ENCODE measurements at regions not wholly inside any gene's neighbourhood (a gene's known extent, or its start where the extent isn't known, plus 50 kb on each side); places are given as distances from the start of the nearest gene placed in this dataset.
"Not testable (repeated sequence)": the region's sequence is repeated elsewhere in the genome, so short reads cannot be mapped to it uniquely, and the experiment has no call there.

- Mint-ChIP-seq H3K4me1 (peaks cover 30% of the 10 kb centered on the region), H3K27ac (peak overlapping the region; percentile 47), H3K4me3 (no peak overlapping the region), H3K36me3 (peaks cover 62% of the 10 kb centered on the region), H3K27me3 (no peaks in the 10 kb centered on the region), H3K9me3 (ENCODE audit: low read depth) (no peaks in the 10 kb centered on the region)
- peak; percentile 48 for ATAC-seq
- CTCF ChIA-PET: interaction anchor here (1.1 to 1.3 kb wide), 3 partner anchors 12 to 100 kb away, joined by 3 read pairs; no protein-coding TSS in a partner anchor
- DNase-seq: no peak
These were observed 92.1 kb downstream of the NIBAN1 start for GRCh38 chr1:184881941-184882913.

GRCh38 chr1:184879876-184880557, 94.3 kb downstream of the NIBAN1 start:
- CTCF ChIA-PET: interaction anchor here (1.3 to 2.6 kb wide), 2 partner anchors 9 to 74 kb away, joined by 3 to 12 read pairs; no protein-coding TSS in a partner anchor
- Mint-ChIP-seq H3K27ac (no peak overlapping the region), H3K4me1 (peaks cover 24% of the 10 kb centered on the region), H3K27me3 (no peaks in the 10 kb centered on the region), H3K4me3 (no peak overlapping the region), H3K9me3 (ENCODE audit: low read depth) (no peaks in the 10 kb centered on the region), H3K36me3 (peaks cover 58% of the 10 kb centered on the region)
- DNase-seq: no peak
- no peak for ATAC-seq

- ATAC-seq (no peak), DNase-seq (no peak)
- Mint-ChIP-seq H3K36me3 (peaks cover 52% of the 10 kb centered on the region), H3K27ac (no peak overlapping the region), H3K4me1 (peaks cover 21% of the 10 kb centered on the region), H3K4me3 (no peak overlapping the region), H3K9me3 (ENCODE audit: low read depth) (no peaks in the 10 kb centered on the region), H3K27me3 (no peaks in the 10 kb centered on the region)
- CTCF ChIA-PET: interaction anchor here (2.6 kb wide), 1 partner anchor 72 kb away, joined by 12 read pairs; no protein-coding TSS in a partner anchor
These were observed 95.7 kb downstream of the NIBAN1 start for GRCh38 chr1:184878602-184879001.

- ATAC-seq (no peak), DNase-seq (no peak)
- CTCF ChIA-PET: interaction anchor here (2.6 kb wide), 1 partner anchor 72 kb away, joined by 12 read pairs; no protein-coding TSS in a partner anchor
- Mint-ChIP-seq H3K4me3 (no peak overlapping the region), H3K27ac (no peak overlapping the region), H3K4me1 (peaks cover 15% of the 10 kb centered on the region), H3K36me3 (peaks cover 52% of the 10 kb centered on the region), H3K9me3 (ENCODE audit: low read depth) (no peaks in the 10 kb centered on the region), H3K27me3 (no peaks in the 10 kb centered on the region)
These were observed 96.3 kb downstream of the NIBAN1 start for GRCh38 chr1:184878002-184878401.

- peaks cover 52% of the 10 kb centered on the region for H3K36me3 Mint-ChIP-seq
- not testable (repeated sequence) for H3K4me3 Mint-ChIP-seq; DNase-seq; H3K27me3 Mint-ChIP-seq; H3K4me1 Mint-ChIP-seq; ATAC-seq; H3K27ac Mint-ChIP-seq; H3K9me3 Mint-ChIP-seq (ENCODE audit: low read depth)
- CTCF ChIA-PET: interaction anchor here (1.1 to 1.4 kb wide), 2 partner anchors 9 to 19 kb away, joined by 3 read pairs; no protein-coding TSS in a partner anchor
These were observed 98.3 kb downstream of the NIBAN1 start for GRCh38 chr1:184876015-184876414.

- H3K4me1 Mint-ChIP-seq: peaks cover 15% of the 10 kb centered on the region
- peaks cover 51% of the 10 kb centered on the region for H3K36me3 Mint-ChIP-seq
- CTCF ChIA-PET: interaction anchor here (1.1 to 1.5 kb wide), 4 partner anchors 10 to 295 kb away, joined by 3 to 4 read pairs (median 3); no protein-coding TSS in a partner anchor
- no peaks in the 10 kb centered on the region for H3K9me3 Mint-ChIP-seq (ENCODE audit: low read depth)
- no peaks in the 10 kb centered on the region for H3K27me3 Mint-ChIP-seq
- H3K27ac Mint-ChIP-seq: no peak overlapping the region
- DNase-seq (no peak), ATAC-seq (no peak)
- no peak overlapping the region for H3K4me3 Mint-ChIP-seq
These were observed 99.1 kb downstream of the NIBAN1 start for GRCh38 chr1:184875218-184875617.

- no peaks in the 10 kb centered on the region for H3K27me3 Mint-ChIP-seq
- peak overlapping the region; percentile 19 for H3K4me3 Mint-ChIP-seq
- no peaks in the 10 kb centered on the region for H3K9me3 Mint-ChIP-seq (ENCODE audit: low read depth)
- CTCF ChIA-PET: interaction anchor here (0.5 to 1.9 kb wide), 7 partner anchors 12 to 302 kb away, joined by 3 to 8 read pairs (median 3); no protein-coding TSS in a partner anchor
- peak; percentile 56 for ATAC-seq
- H3K36me3 Mint-ChIP-seq: peaks cover 59% of the 10 kb centered on the region
- H3K4me1 Mint-ChIP-seq: peaks cover 62% of the 10 kb centered on the region
- peak overlapping the region; percentile 72 for H3K27ac Mint-ChIP-seq
- peak; percentile 86 for DNase-seq
These were observed 104.0 kb downstream of the NIBAN1 start for GRCh38 chr1:184870319-184870718.

GRCh38 chr1:184867866-184868689, 106.2 kb downstream of the NIBAN1 start:
- CTCF ChIA-PET: interaction anchor here (0.8 to 2.9 kb wide), 6 partner anchors 22 to 114 kb away, joined by 3 to 18 read pairs (median 4); partner anchors contain the start of gene NIBAN1
- Mint-ChIP-seq H3K4me3 (peak overlapping the region; percentile 54), H3K36me3 (peaks cover 63% of the 10 kb centered on the region), H3K27me3 (no peaks in the 10 kb centered on the region), H3K9me3 (ENCODE audit: low read depth) (peaks cover 2% of the 10 kb centered on the region), H3K27ac (peak overlapping the region; percentile 93), H3K4me1 (peaks cover 69% of the 10 kb centered on the region)
- DNase-seq (no peak), ATAC-seq (no peak)

- Mint-ChIP-seq H3K9me3 (ENCODE audit: low read depth) (peaks cover 2% of the 10 kb centered on the region), H3K4me3 (peak overlapping the region; percentile 54), H3K4me1 (peaks cover 69% of the 10 kb centered on the region), H3K27me3 (no peaks in the 10 kb centered on the region), H3K27ac (peak overlapping the region; percentile 93), H3K36me3 (peaks cover 59% of the 10 kb centered on the region)
- peak; percentile 84 for ATAC-seq
- DNase-seq: peak; percentile 88
- CTCF ChIA-PET: interaction anchor here (0.5 to 2.9 kb wide), 7 partner anchors 15 to 107 kb away, joined by 3 to 18 read pairs (median 4); partner anchors contain the start of gene NIBAN1
These were observed 107.1 kb downstream of the NIBAN1 start for GRCh38 chr1:184866991-184867788.

- H3K36me3 Mint-ChIP-seq: peaks cover 54% of the 10 kb centered on the region
- peaks cover 65% of the 10 kb centered on the region for H3K4me1 Mint-ChIP-seq
- CTCF ChIA-PET: interaction anchor here (1.0 to 2.9 kb wide), 7 partner anchors 15 to 108 kb away, joined by 3 to 18 read pairs (median 4); partner anchors contain the start of gene NIBAN1
These were observed 107.7 kb downstream of the NIBAN1 start for GRCh38 chr1:184866586-184866985.

GRCh38 chr1:184865831-184866230, 108.5 kb downstream of the NIBAN1 start:
- no peaks in the 10 kb centered on the region for H3K27me3 Mint-ChIP-seq
- peaks cover 2% of the 10 kb centered on the region for H3K9me3 Mint-ChIP-seq (ENCODE audit: low read depth)
- no peak for DNase-seq
- no peak overlapping the region for H3K4me3 Mint-ChIP-seq
- peaks cover 61% of the 10 kb centered on the region for H3K4me1 Mint-ChIP-seq
- peaks cover 51% of the 10 kb centered on the region for H3K36me3 Mint-ChIP-seq
- no peak for ATAC-seq
- CTCF ChIA-PET: interaction anchor here (0.5 to 2.9 kb wide), 4 partner anchors 22 to 686 kb away, joined by 3 to 18 read pairs (median 4); no protein-coding TSS in a partner anchor
- H3K27ac Mint-ChIP-seq: peak overlapping the region; percentile 93

More at GRCh38 chr1:184866586-184866985, 107.7 kb downstream of the NIBAN1 start:
- no peaks in the 10 kb centered on the region for H3K27me3 Mint-ChIP-seq
- ATAC-seq (peak; percentile 7), DNase-seq (no peak)
- peak overlapping the region; percentile 54 for H3K4me3 Mint-ChIP-seq
- H3K27ac Mint-ChIP-seq: peak overlapping the region; percentile 93
- H3K9me3 Mint-ChIP-seq (ENCODE audit: low read depth): peaks cover 2% of the 10 kb centered on the region

All from activated CD8-positive, alpha-beta memory T cell treated with anti-CD3 and anti-CD28 coated beads, Interleukin-2, amount 10 ng/mL, durations not matched to agents 7 days and 5 days (primary cell).